WERI-Rb-1 (cell line): ENCODE measurements at regions not wholly inside any gene's neighbourhood (a gene's known extent, or its start where the extent isn't known, plus 50 kb on each side); places are given as distances from the start of the nearest gene placed in this dataset.

Source experiments
- DNase-seq: peaks from one replicate; pipeline ENCODE4 v3.0.0-alpha.2; 2020
- H3K27ac ChIP-seq: fragments of 250-450 bp; sonication (Bioruptor Pico); 2 replicates; pipeline ENCODE4 v1.5.1; 2020; ENCODE audit warnings: mild to moderate bottlenecking, moderate library complexity
- H3K27me3 ChIP-seq: fragments of 250-450 bp; sonication (Bioruptor Pico); 2 replicates; pipeline ENCODE4 v1.5.1; 2021; ENCODE audit warnings: mild to moderate bottlenecking, low read depth, moderate library complexity; ENCODE audit not compliant: insufficient read depth, severe bottlenecking
- H3K36me3 ChIP-seq: fragments of 250-450 bp; sonication (Bioruptor Pico); 2 replicates; pipeline ENCODE4 v1.5.1; 2020; ENCODE audit warnings: mild to moderate bottlenecking, moderate library complexity
- H3K4me3 ChIP-seq: 2 replicates; pipeline ENCODE4 v1.5.1; 2011; ENCODE audit warnings: low read depth, mild to moderate bottlenecking, control low read depth, low read length
- H3K9me3 ChIP-seq: fragments of 250-450 bp; sonication (Bioruptor Pico); 2 replicates; pipeline ENCODE4 v1.5.1; 2021; ENCODE audit warnings: mild to moderate bottlenecking, moderate library complexity; ENCODE audit not compliant: severe bottlenecking
- TF ChIP-seq, protein P1 (sequence below): IDR thresholded peaks from 2 replicates; pipeline ENCODE4 v1.5.1; 2011; ENCODE audit warnings: low read depth, mild to moderate bottlenecking, control low read depth, inconsistent platforms, low read length

DNA sequence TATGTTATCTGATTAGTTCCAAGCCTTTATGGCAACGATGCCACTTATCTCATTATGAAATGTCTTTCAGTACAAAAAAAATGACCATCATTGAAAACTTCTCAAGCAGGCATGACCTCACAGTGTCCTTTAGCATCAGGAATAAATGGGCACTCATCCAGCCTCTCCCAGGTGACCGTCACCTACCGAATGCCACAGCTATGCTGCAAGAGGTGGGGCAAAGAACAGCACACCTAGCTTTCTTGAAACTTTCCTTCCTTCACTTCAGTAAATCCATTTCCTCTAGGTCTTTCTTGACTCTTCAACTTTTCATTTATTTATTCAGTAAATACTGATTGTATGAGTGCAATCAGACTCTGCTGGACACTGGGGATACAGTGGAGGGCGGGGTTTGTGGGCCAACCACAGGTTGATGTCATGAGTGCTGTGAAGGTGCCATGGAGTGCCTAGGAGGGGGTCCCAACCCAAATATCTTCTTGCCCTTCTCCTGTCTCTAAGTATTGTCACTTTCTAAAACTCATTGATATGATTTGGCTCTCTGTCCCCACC lies 54.3 kb upstream of the HK2 start:
- no peaks in the 10 kb centered on the region for H3K36me3 ChIP-seq
- no peak for DNase-seq
- H3K4me3 ChIP-seq, result no peak overlapping the region
- H3K9me3 ChIP-seq, result no peaks in the 10 kb centered on the region
- H3K27ac ChIP-seq, result no peak overlapping the region
- TF ChIP-seq, protein P1, sequence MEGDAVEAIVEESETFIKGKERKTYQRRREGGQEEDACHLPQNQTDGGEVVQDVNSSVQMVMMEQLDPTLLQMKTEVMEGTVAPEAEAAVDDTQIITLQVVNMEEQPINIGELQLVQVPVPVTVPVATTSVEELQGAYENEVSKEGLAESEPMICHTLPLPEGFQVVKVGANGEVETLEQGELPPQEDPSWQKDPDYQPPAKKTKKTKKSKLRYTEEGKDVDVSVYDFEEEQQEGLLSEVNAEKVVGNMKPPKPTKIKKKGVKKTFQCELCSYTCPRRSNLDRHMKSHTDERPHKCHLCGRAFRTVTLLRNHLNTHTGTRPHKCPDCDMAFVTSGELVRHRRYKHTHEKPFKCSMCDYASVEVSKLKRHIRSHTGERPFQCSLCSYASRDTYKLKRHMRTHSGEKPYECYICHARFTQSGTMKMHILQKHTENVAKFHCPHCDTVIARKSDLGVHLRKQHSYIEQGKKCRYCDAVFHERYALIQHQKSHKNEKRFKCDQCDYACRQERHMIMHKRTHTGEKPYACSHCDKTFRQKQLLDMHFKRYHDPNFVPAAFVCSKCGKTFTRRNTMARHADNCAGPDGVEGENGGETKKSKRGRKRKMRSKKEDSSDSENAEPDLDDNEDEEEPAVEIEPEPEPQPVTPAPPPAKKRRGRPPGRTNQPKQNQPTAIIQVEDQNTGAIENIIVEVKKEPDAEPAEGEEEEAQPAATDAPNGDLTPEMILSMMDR, result no peak
- no peaks in the 10 kb centered on the region for H3K27me3 ChIP-seq
